ENCODE measurements at regions not wholly inside any gene's neighbourhood (a gene's known extent, or its start where the extent isn't known, plus 50 kb on each side); places are given as distances from the start of the nearest gene placed in this dataset.

DNA sequence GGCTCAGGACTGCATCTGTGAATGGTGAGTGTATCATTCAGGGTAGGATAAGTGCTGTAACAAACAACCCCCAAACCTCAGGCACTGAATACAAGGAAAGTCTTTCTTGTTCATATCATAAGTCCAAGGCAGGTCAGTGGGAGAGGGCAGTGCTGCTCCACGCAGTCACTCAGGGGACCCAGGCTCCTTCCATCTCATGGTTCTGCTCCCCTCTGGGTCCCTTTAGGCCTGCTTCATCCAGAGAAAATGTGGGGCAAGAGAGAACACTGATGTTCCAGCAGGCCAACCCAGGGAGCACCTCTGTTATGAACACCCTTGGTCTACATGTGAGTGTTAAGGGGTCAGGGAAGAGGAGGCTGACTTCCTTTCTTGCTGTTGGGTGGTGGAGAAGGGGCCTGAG is 187.8 kb downstream of the CHST1 start:
- no peak overlapping the region for H3K9ac ChIP-seq (ENCODE audit: low read length)
- no peak overlapping the region for H3K4me3 ChIP-seq (ENCODE audit: insufficient read depth, low read depth, low read length)
- H3K79me2 ChIP-seq (ENCODE audit: insufficient read depth, low read length), result no peaks in the 10 kb centered on the region
- H3K9me3 ChIP-seq (ENCODE audit: insufficient read depth, low read depth, low read length), result no peaks in the 10 kb centered on the region
- H2AFZ ChIP-seq (ENCODE audit: low read depth, low read length), result no peak overlapping the region
- H3K9me3 Mint-ChIP-seq (ENCODE audit: unreplicated experiment), result peaks cover 7% of the 10 kb centered on the region
- no peak overlapping the region for H3K4me2 ChIP-seq (ENCODE audit: low read length)
- H3K27me3 Mint-ChIP-seq (ENCODE audit: low read depth, unreplicated experiment), result peaks cover 84% of the 10 kb centered on the region
- H3K4me1 Mint-ChIP-seq (ENCODE audit: low read depth, unreplicated experiment), result no peaks in the 10 kb centered on the region
- H3K27ac ChIP-seq (ENCODE audit: low read depth, low read length), result no peak overlapping the region
- H3K4me1 ChIP-seq (ENCODE audit: insufficient read depth, low read length), result no peaks in the 10 kb centered on the region
- no peak overlapping the region for H3K4me3 Mint-ChIP-seq (ENCODE audit: unreplicated experiment)
- TF ChIP-seq, protein P1, sequence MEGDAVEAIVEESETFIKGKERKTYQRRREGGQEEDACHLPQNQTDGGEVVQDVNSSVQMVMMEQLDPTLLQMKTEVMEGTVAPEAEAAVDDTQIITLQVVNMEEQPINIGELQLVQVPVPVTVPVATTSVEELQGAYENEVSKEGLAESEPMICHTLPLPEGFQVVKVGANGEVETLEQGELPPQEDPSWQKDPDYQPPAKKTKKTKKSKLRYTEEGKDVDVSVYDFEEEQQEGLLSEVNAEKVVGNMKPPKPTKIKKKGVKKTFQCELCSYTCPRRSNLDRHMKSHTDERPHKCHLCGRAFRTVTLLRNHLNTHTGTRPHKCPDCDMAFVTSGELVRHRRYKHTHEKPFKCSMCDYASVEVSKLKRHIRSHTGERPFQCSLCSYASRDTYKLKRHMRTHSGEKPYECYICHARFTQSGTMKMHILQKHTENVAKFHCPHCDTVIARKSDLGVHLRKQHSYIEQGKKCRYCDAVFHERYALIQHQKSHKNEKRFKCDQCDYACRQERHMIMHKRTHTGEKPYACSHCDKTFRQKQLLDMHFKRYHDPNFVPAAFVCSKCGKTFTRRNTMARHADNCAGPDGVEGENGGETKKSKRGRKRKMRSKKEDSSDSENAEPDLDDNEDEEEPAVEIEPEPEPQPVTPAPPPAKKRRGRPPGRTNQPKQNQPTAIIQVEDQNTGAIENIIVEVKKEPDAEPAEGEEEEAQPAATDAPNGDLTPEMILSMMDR (IDR thresholded peaks at IDR 0.05; ENCODE audit: insufficient read depth, low read depth, low read length), result no peak
- TF ChIP-seq EZH2 (IDR thresholded peaks at IDR 0.05; ENCODE audit: insufficient read depth, low read length), result no peak
- H3K27ac Mint-ChIP-seq (ENCODE audit: unreplicated experiment), result no peak overlapping the region
- H3K36me3 ChIP-seq (ENCODE audit: insufficient read depth, low read length), result no peaks in the 10 kb centered on the region
- peaks cover 8% of the 10 kb centered on the region for H3K27me3 ChIP-seq (ENCODE audit: insufficient read depth, low read length)
- FAIRE-seq, result no peak
- H3K36me3 Mint-ChIP-seq (ENCODE audit: low read depth, unreplicated experiment), result no peaks in the 10 kb centered on the region
- no peak for DNase-seq (ENCODE audit: low read depth)
- H4K20me1 ChIP-seq (ENCODE audit: insufficient read depth, low read length), result no peaks in the 10 kb centered on the region

DNA sequence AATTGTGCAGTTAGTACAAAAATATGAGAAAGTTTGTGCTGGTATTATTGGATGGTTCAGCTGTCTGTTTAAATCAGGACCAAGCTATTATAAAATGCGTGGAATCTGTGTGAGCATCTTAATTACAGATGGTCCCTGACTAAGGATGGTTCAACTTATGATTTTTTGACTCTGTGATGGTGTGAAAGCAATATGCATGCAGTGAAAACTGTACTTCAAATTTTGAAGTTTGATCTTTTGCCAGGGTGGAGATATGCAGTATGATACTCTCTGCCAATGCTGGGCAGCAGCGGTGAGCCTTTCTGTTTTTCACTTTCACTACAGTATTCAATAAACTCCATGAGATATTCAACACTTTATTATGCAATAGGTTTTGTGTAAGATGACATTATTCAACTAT is 189.3 kb downstream of the CHST1 start:
- no peak overlapping the region for H3K4me3 Mint-ChIP-seq (ENCODE audit: unreplicated experiment)
- H3K27me3 Mint-ChIP-seq (ENCODE audit: low read depth, unreplicated experiment), result peaks cover 80% of the 10 kb centered on the region
- H3K79me2 ChIP-seq (ENCODE audit: insufficient read depth, low read length), result no peaks in the 10 kb centered on the region
- H4K20me1 ChIP-seq (ENCODE audit: insufficient read depth, low read length), result no peaks in the 10 kb centered on the region
- no peaks in the 10 kb centered on the region for H3K9me3 ChIP-seq (ENCODE audit: insufficient read depth, low read depth, low read length)
- no peak for TF ChIP-seq EZH2 (IDR thresholded peaks at IDR 0.05; ENCODE audit: insufficient read depth, low read length)
- TF ChIP-seq, protein P1 (IDR thresholded peaks at IDR 0.05; ENCODE audit: insufficient read depth, low read depth, low read length), result no peak
- no peak overlapping the region for H2AFZ ChIP-seq (ENCODE audit: low read depth, low read length)
- DNase-seq (ENCODE audit: low read depth), result no peak
- H3K4me1 Mint-ChIP-seq (ENCODE audit: low read depth, unreplicated experiment), result no peaks in the 10 kb centered on the region
- H3K27ac ChIP-seq (ENCODE audit: low read depth, low read length), result no peak overlapping the region
- H3K36me3 Mint-ChIP-seq (ENCODE audit: low read depth, unreplicated experiment), result no peaks in the 10 kb centered on the region
- no peak overlapping the region for H3K4me2 ChIP-seq (ENCODE audit: low read length)
- no peak overlapping the region for H3K27ac Mint-ChIP-seq (ENCODE audit: unreplicated experiment)
- FAIRE-seq, result no peak
- H3K4me3 ChIP-seq (ENCODE audit: insufficient read depth, low read depth, low read length), result no peak overlapping the region
- peaks cover 8% of the 10 kb centered on the region for H3K27me3 ChIP-seq (ENCODE audit: insufficient read depth, low read length)
- H3K4me1 ChIP-seq (ENCODE audit: insufficient read depth, low read length), result no peaks in the 10 kb centered on the region
- no peaks in the 10 kb centered on the region for H3K36me3 ChIP-seq (ENCODE audit: insufficient read depth, low read length)
- H3K9ac ChIP-seq (ENCODE audit: low read length), result no peak overlapping the region
- H3K9me3 Mint-ChIP-seq (ENCODE audit: unreplicated experiment), result peaks cover 7% of the 10 kb centered on the region

DNA sequence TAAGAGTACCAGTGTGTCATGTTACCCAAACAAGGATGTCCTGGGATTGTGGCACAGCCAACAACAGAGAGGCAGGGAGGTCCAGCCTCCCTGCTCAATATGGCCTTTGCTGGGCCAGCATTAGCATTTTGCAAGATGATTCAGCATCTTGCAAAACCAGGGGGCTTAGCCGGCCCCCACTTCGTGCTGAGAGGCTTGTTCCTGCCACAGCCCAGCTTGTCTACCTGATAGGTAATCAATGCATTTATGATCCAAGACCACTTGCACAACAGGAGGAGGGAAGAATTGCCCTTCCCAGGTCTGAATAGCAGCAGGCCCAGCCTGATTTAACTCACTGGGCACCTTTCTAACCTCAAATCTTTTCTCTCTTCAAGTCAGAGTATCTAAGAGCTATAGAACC is 189.0 kb upstream of the SYT13 start:
- no peaks in the 10 kb centered on the region for H3K4me1 Mint-ChIP-seq (ENCODE audit: low read depth, unreplicated experiment)
- Histone ChIP-seq H3K27me3 (ENCODE audit: insufficient read depth, low read length) (peaks cover 4% of the 10 kb centered on the region), H3K4me1 (ENCODE audit: insufficient read depth, low read length) (no peaks in the 10 kb centered on the region), H2AFZ (ENCODE audit: low read depth, low read length) (no peak overlapping the region), H3K4me3 (ENCODE audit: insufficient read depth, low read depth, low read length) (no peak overlapping the region), H4K20me1 (ENCODE audit: insufficient read depth, low read length) (no peaks in the 10 kb centered on the region), H3K9me3 (ENCODE audit: insufficient read depth, low read depth, low read length) (no peaks in the 10 kb centered on the region), H3K4me2 (ENCODE audit: low read length) (no peak overlapping the region), H3K79me2 (ENCODE audit: insufficient read depth, low read length) (no peaks in the 10 kb centered on the region), H3K36me3 (ENCODE audit: insufficient read depth, low read length) (no peaks in the 10 kb centered on the region), H3K27ac (ENCODE audit: low read depth, low read length) (no peak overlapping the region), H3K9ac (ENCODE audit: low read length) (no peak overlapping the region)
- DNase-seq (ENCODE audit: low read depth), result no peak
- no peak for FAIRE-seq
- no peaks in the 10 kb centered on the region for H3K36me3 Mint-ChIP-seq (ENCODE audit: low read depth, unreplicated experiment)
- no peak overlapping the region for H3K4me3 Mint-ChIP-seq (ENCODE audit: unreplicated experiment)
- TF ChIP-seq, protein P1 (IDR thresholded peaks at IDR 0.05; ENCODE audit: insufficient read depth, low read depth, low read length), result no peak
- TF ChIP-seq EZH2 (IDR thresholded peaks at IDR 0.05; ENCODE audit: insufficient read depth, low read length), result no peak
- peaks cover 7% of the 10 kb centered on the region for H3K9me3 Mint-ChIP-seq (ENCODE audit: unreplicated experiment)
- H3K27ac Mint-ChIP-seq (ENCODE audit: unreplicated experiment), result no peak overlapping the region
- H3K27me3 Mint-ChIP-seq (ENCODE audit: low read depth, unreplicated experiment), result peaks cover 79% of the 10 kb centered on the region
